ENCODE measurements at regions not wholly inside any gene's neighbourhood (a gene's known extent, or its start where the extent isn't known, plus 50 kb on each side); places are given as distances from the start of the nearest gene placed in this dataset.
A peak's percentile ranks its signal among the peaks of the same experiment; 100 is the strongest.

DNA sequence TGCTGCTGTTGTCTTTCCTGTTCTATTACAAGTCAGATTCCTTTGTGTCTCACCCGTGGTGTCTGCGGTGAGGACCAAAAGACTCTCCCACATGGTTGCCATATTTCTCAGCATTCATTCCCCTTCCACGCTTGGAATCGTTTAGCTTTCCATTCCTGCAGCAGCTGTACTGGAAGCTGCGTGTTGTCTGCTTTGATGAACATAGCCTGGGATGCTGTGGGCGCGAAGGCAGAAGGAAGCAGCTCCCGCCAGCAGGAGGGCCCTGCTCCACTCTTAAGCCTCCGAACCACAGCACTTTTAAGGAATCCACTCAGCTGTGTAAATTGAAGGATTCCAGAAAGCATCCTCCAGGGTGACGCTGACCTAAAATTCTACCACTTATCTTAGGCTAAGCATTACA, 303.6 kb upstream of the PITRM1 start:
- peaks cover 35% of the 10 kb centered on the region for H3K4me1 Mint-ChIP-seq
- intact Hi-C loops (cut with DNase I, micrococcal nuclease): no loop called here
- no peak for ATAC-seq
- ChIA-PET POLR2A (no interaction called here), CTCF (interaction anchor here (0.7 kb wide), 1 partner anchor 677 kb away, joined by 3 read pairs; no protein-coding TSS in a partner anchor)
- DNase-seq: no peak
- H3K4me3 Mint-ChIP-seq: no peak overlapping the region
- H3K36me3 Mint-ChIP-seq (ENCODE audit: low read depth): no peaks in the 10 kb centered on the region
- H3K9me3 Mint-ChIP-seq (ENCODE audit: low read depth): no peaks in the 10 kb centered on the region
- no peak overlapping the region for H3K27ac Mint-ChIP-seq
- peaks cover 1% of the 10 kb centered on the region for H3K27me3 Mint-ChIP-seq

DNA sequence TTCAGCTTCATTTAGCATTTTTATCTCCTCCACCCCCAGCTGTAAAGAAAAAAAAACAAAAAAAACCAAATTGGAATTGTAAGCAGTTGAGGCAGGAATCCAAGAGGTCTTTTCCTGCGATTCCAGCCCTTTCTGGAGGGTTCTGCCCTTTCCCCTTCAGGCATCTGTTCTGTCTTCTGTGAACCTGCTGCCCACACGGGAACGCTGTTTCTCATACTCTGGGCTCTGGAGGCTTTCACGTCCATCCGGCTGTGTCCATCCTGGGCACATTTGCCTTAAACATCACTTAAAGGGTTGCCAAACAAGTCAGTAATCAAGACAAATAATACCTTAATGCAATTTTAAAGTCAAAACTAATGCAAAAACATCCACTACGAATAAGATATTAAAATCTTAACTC, 302.8 kb upstream of the PITRM1 start:
- DNase-seq (no peak), ATAC-seq (no peak)
- no peaks in the 10 kb centered on the region for H3K36me3 Mint-ChIP-seq (ENCODE audit: low read depth)
- no peak overlapping the region for H3K4me3 Mint-ChIP-seq
- no peaks in the 10 kb centered on the region for H3K9me3 Mint-ChIP-seq (ENCODE audit: low read depth)
- ChIA-PET CTCF (interaction anchor here (0.6 kb wide), 1 partner anchor 10 kb away, joined by 4 read pairs; no protein-coding TSS in a partner anchor), POLR2A (no interaction called here)
- H3K4me1 Mint-ChIP-seq: peaks cover 33% of the 10 kb centered on the region
- intact Hi-C loops (cut with DNase I, micrococcal nuclease): no loop called here
- H3K27me3 Mint-ChIP-seq: peaks cover 1% of the 10 kb centered on the region
- H3K27ac Mint-ChIP-seq: no peak overlapping the region

DNA sequence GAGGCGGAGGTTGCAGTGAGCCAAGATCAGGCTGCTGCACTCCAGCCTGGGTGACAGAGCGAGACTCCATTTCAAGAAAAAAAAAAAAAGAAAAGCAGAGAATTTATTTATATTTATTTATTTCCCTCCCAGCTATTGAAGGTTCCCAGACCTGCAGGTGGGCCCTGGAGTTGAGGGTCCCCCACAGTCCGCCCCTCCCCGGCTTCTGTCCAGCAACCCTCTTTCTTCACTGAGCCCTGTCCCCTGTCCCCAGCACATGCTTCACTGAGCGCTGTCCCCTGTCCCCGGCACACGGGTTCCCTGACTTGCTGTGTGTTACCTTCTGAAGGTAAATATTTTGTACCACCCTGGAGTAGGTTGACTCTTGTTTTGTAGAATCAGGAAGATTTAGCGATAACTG, 301.7 kb upstream of the PITRM1 start:
- H3K9me3 Mint-ChIP-seq (ENCODE audit: low read depth): no peaks in the 10 kb centered on the region
- CTCF ChIA-PET: no interaction called here
- intact Hi-C loops (cut with DNase I, micrococcal nuclease): no loop called here

DNA sequence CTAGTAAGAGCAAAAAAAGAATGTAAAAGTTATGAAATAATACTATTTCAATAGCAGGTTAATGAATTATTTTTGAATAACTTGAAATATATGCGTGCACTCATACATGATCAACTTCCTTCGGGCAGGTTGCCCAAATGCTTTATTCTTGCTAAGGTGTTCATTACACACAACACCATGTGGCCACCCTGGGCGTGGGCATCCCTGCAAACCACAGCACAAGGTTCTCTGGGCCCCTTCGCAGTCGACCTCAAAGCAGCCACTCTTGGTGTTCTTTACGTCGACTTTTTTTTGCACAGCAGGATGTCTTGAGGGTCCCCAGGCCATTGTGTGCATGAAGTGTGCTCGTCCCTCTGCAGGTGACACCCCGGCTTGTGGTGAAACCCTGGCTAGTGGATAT, 300.7 kb upstream of the PITRM1 start:
- Mint-ChIP-seq H3K27ac (no peak overlapping the region), H3K9me3 (ENCODE audit: low read depth) (no peaks in the 10 kb centered on the region), H3K36me3 (ENCODE audit: low read depth) (no peaks in the 10 kb centered on the region), H3K4me3 (no peak overlapping the region), H3K4me1 (peaks cover 45% of the 10 kb centered on the region), H3K27me3 (peaks cover 1% of the 10 kb centered on the region)
- POLR2A ChIA-PET: no interaction called here
- DNase-seq (peak; percentile 15), ATAC-seq (no peak)
- CTCF ChIA-PET: interaction anchor here (1.0 kb wide), 1 partner anchor 95 kb away, joined by 3 read pairs; no protein-coding TSS in a partner anchor
- intact Hi-C loops (cut with DNase I, micrococcal nuclease): no loop called here

More for the DNA sequence above, 301.7 kb upstream of the PITRM1 start:
- H3K27ac Mint-ChIP-seq: no peak overlapping the region
- no peak for ATAC-seq
- POLR2A ChIA-PET: no interaction called here
- H3K36me3 Mint-ChIP-seq (ENCODE audit: low read depth): no peaks in the 10 kb centered on the region
- H3K4me3 Mint-ChIP-seq: no peak overlapping the region
- peaks cover 1% of the 10 kb centered on the region for H3K27me3 Mint-ChIP-seq
- peaks cover 35% of the 10 kb centered on the region for H3K4me1 Mint-ChIP-seq
- DNase-seq: no peak

DNA sequence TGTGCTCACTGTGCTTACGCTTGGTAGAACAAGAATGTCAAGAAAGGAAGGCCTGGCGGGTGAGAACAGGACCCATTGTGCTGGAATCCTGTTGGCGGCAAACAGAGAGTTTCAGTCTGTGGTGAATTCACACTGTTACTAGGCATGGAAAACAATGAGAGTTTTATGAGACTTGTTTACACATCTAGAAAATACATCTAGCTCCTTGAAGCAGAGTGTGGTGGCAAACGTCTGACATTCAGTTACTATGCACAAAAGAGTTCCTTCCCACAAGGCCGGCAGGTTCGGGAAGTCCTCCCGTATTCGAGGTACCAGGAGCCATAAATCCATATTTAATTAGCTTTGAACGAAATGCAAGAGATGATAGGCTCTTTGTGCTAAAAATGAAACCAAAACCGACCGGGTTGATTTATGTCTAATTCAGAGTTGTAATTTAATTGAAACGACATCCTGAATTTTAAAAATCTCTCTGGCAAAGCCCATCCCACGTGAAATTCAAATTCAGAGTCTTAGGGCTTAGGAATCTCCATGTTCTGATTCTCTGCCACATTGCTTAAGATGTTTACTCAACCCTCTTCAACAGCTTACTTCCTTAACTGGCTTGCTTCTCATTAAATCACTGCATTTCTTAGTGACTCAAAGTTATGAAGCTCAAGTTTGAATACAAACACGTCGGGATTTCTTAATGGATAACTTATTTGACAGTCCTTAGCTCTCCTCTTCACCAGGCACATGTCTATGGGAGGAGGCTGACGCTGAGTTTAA, 299.9 kb upstream of the PITRM1 start:
- H3K9me3 Mint-ChIP-seq (ENCODE audit: low read depth): no peaks in the 10 kb centered on the region
- peak overlapping the region; percentile 57 for H3K4me3 Mint-ChIP-seq
- H3K36me3 Mint-ChIP-seq (ENCODE audit: low read depth): no peaks in the 10 kb centered on the region
- DNase-seq (no peak), ATAC-seq (no peak)
- peaks cover 45% of the 10 kb centered on the region for H3K4me1 Mint-ChIP-seq
- CTCF ChIA-PET: interaction anchor here (1.0 kb wide), 1 partner anchor 96 kb away, joined by 3 read pairs; no protein-coding TSS in a partner anchor
- POLR2A ChIA-PET: no interaction called here
- peak overlapping the region; percentile 65 for H3K27ac Mint-ChIP-seq
- peaks cover 1% of the 10 kb centered on the region for H3K27me3 Mint-ChIP-seq
- intact Hi-C loops (cut with DNase I, micrococcal nuclease): no loop called here

DNA sequence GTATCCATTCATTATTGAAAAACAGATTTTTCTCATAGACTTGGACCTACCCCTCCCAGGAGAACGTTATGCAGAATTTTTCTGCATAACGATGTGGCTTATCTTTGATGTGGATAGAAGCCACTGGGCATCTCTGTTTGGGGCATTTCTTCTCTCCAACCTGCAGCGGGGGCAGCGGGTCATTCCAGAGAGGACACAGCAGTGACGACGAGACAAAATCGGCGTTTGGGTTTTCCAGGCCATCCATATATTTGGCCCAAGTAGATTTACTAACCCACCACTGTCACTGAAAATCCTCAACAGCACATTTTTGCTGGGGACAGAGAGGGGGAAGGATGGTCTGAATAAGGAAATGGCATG, 299.3 kb upstream of the PITRM1 start:
- DNase-seq (no peak), ATAC-seq (no peak)
- H3K4me1 Mint-ChIP-seq: peaks cover 49% of the 10 kb centered on the region
- ChIA-PET POLR2A (no interaction called here), CTCF (no interaction called here)
- peaks cover 1% of the 10 kb centered on the region for H3K27me3 Mint-ChIP-seq
- no peaks in the 10 kb centered on the region for H3K36me3 Mint-ChIP-seq (ENCODE audit: low read depth)
- peak overlapping the region; percentile 65 for H3K27ac Mint-ChIP-seq
- H3K4me3 Mint-ChIP-seq: peak overlapping the region; percentile 57
- H3K9me3 Mint-ChIP-seq (ENCODE audit: low read depth): no peaks in the 10 kb centered on the region
- intact Hi-C loops (cut with DNase I, micrococcal nuclease): no loop called here

DNA sequence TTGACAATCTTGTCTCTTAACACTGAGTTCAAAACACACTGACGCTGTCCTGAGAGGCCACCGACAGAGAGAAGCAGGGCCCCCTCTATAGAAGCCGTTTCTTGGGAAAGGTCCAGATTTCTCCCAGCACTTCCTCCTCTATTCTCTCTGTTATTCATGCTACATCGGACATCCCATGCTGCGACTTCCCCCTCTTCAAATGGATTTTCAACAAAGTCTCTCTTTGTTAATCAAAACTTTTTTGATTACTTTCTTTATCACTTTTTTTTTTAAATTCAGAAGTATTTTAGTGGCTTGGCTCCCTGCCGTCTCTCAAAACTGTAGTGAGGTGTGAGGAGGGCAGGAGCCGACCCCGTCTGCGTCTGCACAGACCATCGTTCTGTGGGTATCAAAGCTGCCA, 298.9 kb upstream of the PITRM1 start:
- peaks cover 1% of the 10 kb centered on the region for H3K27me3 Mint-ChIP-seq
- H3K36me3 Mint-ChIP-seq (ENCODE audit: low read depth): no peaks in the 10 kb centered on the region
- ChIA-PET POLR2A (no interaction called here), CTCF (no interaction called here)
- intact Hi-C loops (cut with DNase I, micrococcal nuclease): no loop called here
- peaks cover 49% of the 10 kb centered on the region for H3K4me1 Mint-ChIP-seq
- DNase-seq (no peak), ATAC-seq (no peak)
- no peaks in the 10 kb centered on the region for H3K9me3 Mint-ChIP-seq (ENCODE audit: low read depth)
- H3K4me3 Mint-ChIP-seq: no peak overlapping the region
- H3K27ac Mint-ChIP-seq: no peak overlapping the region

DNA sequence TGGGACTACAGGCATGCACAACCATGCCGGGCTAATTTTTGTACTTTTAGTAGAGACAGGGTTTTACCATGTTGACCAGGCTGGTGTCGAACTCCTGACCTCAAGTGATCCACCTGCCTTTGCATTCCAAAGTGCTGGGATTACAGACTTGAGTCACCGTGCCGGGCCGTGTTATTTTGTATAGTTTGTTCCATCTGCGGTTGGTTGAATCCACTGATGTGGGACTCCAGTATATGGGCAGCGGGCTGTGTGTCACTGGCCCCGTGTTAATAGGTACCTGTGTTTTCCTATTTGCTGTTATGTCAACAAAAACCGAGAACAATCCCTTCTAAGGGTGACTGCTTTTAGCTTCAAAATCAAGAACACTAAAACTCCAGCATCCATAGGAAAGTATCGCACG, 297.6 kb upstream of the PITRM1 start:
- Mint-ChIP-seq H3K4me1 (peaks cover 53% of the 10 kb centered on the region), H3K9me3 (ENCODE audit: low read depth) (no peaks in the 10 kb centered on the region), H3K27ac (no peak overlapping the region), H3K36me3 (ENCODE audit: low read depth) (no peaks in the 10 kb centered on the region), H3K4me3 (no peak overlapping the region), H3K27me3 (peaks cover 1% of the 10 kb centered on the region)
- intact Hi-C loops (cut with DNase I, micrococcal nuclease): no loop called here
- ChIA-PET POLR2A (no interaction called here), CTCF (interaction anchor here (0.6 kb wide), 1 partner anchor 922 kb away, joined by 3 read pairs; no protein-coding TSS in a partner anchor)
- no peak for ATAC-seq
- DNase-seq: no peak

DNA sequence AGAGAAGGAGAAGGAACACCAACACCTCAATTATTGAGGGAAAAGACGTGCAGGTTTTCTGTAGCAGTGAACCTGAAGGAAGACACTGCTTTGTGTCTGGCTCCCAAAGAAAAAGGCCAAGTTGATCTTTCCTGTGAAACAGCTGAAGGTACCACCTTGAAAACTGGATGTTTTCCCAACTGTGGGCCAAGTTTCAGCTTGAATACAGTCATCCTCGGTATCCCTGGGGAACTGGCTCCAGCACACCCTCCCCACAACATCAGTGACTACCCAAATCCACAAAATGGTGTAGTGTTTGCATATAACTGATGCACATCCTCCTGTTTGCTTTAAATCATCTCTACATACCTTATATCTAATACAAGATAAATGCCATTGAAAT, 297.0 kb upstream of the PITRM1 start:
- H3K9me3 Mint-ChIP-seq (ENCODE audit: low read depth): no peaks in the 10 kb centered on the region
- intact Hi-C loops (cut with DNase I, micrococcal nuclease): loop anchor here in 1 of 2 experiments (5.0 kb wide), 1 partner anchor 308 kb away; no protein-coding TSS in a partner anchor
- no peaks in the 10 kb centered on the region for H3K36me3 Mint-ChIP-seq (ENCODE audit: low read depth)
- POLR2A ChIA-PET: no interaction called here
- H3K4me1 Mint-ChIP-seq: peaks cover 53% of the 10 kb centered on the region
- CTCF ChIA-PET: no interaction called here
- H3K27ac Mint-ChIP-seq: no peak overlapping the region
- no peak overlapping the region for H3K4me3 Mint-ChIP-seq
- DNase-seq (no peak), ATAC-seq (no peak)
- peaks cover 1% of the 10 kb centered on the region for H3K27me3 Mint-ChIP-seq

DNA sequence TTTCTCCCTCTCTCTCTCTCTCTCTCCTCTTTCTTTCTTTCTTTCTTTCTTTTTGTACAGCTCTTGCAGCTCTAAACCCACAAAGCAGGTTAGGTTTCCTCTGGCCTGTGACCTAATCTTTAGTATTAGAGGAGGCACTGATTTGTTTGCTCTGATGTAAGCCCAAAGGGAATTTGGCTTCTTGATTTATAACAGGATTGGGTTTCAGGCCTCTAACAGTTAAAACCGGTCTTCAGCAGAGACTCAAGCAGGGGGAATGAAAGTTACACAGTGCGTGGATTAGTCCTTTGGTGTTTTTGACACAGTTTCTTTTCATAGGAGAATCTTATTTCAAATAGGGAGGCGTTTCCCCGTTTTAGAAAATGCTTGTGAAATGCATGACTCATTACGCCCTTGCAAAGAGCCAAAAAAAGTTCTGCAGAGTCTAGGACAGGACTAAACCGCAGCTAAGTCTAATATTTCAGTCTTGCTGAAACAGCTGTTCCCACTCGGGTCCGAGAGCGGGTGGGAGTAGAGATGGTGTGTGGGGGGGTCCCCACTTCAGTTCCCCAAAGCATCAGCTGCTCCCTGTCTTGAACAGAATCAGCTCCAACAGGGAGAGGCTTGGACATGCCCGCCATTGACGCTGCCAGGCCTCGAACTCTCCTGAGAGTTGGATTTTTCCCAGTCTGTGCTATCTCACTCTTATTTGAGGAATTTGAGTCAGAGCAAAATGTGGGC, 296.5 kb upstream of the PITRM1 start:
- no peaks in the 10 kb centered on the region for H3K36me3 Mint-ChIP-seq (ENCODE audit: low read depth)
- H3K4me1 Mint-ChIP-seq: peaks cover 53% of the 10 kb centered on the region
- CTCF ChIA-PET: interaction anchor here (0.5 to 1.5 kb wide), 2 partner anchors 43 to 389 kb away, joined by 5 to 6 read pairs; no protein-coding TSS in a partner anchor
- ATAC-seq (peak; percentile 64), DNase-seq (peak; percentile 31)
- peaks cover 1% of the 10 kb centered on the region for H3K27me3 Mint-ChIP-seq
- H3K27ac Mint-ChIP-seq: peak overlapping the region; percentile 89
- intact Hi-C loops (cut with DNase I, micrococcal nuclease): loop anchor here in 1 of 2 experiments (5.0 kb wide), 1 partner anchor 308 kb away; no protein-coding TSS in a partner anchor
- peak overlapping the region; percentile 46 for H3K4me3 Mint-ChIP-seq
- H3K9me3 Mint-ChIP-seq (ENCODE audit: low read depth): no peaks in the 10 kb centered on the region
- POLR2A ChIA-PET: no interaction called here

DNA sequence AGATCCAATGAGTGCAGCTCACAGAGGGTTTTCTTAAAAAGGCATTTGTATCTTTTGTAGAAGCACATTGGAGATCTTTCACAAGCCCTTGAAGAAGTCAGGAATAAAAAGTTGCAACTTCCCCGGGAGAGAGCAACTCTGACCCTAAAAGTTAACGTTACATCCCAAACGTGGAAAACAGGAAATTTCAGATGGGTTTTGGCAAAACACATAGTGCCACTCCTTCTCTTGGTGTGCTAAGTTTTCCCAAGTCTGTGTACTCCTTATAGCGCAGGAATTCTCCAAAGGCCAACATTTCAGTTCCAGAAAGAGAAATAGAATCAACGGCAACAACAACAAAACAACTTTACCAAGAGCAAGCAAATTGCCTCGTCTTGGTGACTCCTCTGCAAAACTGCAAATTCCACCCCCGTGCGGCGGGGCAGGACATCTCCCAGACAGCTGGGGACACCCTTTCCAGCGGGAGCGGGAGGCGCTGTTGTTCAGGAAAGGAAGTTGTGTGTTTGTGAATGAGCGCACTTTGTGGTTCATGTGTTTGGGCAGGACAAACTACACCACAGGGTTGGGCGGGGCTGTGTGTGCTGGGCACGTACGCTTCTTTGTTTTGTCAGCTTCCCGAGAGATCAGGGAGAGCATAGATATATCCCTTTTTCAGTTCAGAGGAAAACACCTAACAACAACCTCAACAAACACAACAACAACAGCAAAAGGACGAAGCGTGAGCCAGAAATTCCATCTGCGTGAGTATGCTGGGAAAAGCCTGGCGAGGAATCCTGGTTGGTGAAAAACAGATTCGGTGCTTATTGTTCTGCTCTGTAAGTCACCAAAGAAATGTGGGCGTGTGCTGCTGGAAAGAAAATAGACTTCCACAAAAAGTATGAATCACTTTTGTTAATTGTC, 294.7 kb upstream of the PITRM1 start:
- Mint-ChIP-seq H3K4me3 (peak overlapping the region; percentile 64), H3K9me3 (ENCODE audit: low read depth) (no peaks in the 10 kb centered on the region), H3K36me3 (ENCODE audit: low read depth) (no peaks in the 10 kb centered on the region), H3K27ac (peak overlapping the region; percentile 89), H3K4me1 (peaks cover 42% of the 10 kb centered on the region), H3K27me3 (peaks cover 1% of the 10 kb centered on the region)
- intact Hi-C loops (cut with DNase I, micrococcal nuclease): loop anchor here in 1 of 2 experiments (5.0 kb wide), 1 partner anchor 310 kb away; no protein-coding TSS in a partner anchor
- CTCF ChIA-PET: interaction anchor here (0.8 to 1.5 kb wide), 3 partner anchors 30 to 45 kb away, joined by 3 to 5 read pairs (median 3); no protein-coding TSS in a partner anchor
- DNase-seq (peak; percentile 22), ATAC-seq (no peak)
- POLR2A ChIA-PET: no interaction called here

All from activated CD4-positive, alpha-beta T cell treated with anti-CD3 and anti-CD28 coated beads for 36 hours (primary cell).